Mesendoderm (in vitro differentiated cells): ENCODE measurements at regions not wholly inside any gene's neighbourhood (a gene's known extent, or its start where the extent isn't known, plus 50 kb on each side); places are given as distances from the start of the nearest gene placed in this dataset.

Source experiments
- DNase-seq: peaks from one replicate; pipeline ENCODE4 v3.0.0; 2013
- H2AK5ac ChIP-seq: 2 replicates; pipeline ENCODE4 v1.6.1; 2013; ENCODE audit warnings: low read length, inconsistent platforms
- H2BK120ac ChIP-seq: 2 replicates; pipeline ENCODE4 v1.6.1; 2013; ENCODE audit warnings: low read depth, mild to moderate bottlenecking, low read length, moderate library complexity, mixed read lengths
- H2BK15ac ChIP-seq: replicated peaks from 2 replicates; pipeline ENCODE4 v1.6.1; 2013; ENCODE audit warnings: low read depth, mild to moderate bottlenecking, moderate library complexity
- H2BK5ac ChIP-seq: 2 replicates; pipeline ENCODE4 v1.6.1; 2013; ENCODE audit warnings: low read length, inconsistent platforms
- H3K18ac ChIP-seq: 2 replicates; pipeline ENCODE4 v1.6.1; 2013; ENCODE audit warnings: mild to moderate bottlenecking, low read length, mixed read lengths
- H3K23ac ChIP-seq: one replicate; pipeline ENCODE4 v1.6.1; 2013; ENCODE audit warnings: low read length
- H3K27ac ChIP-seq: 2 replicates; pipeline ENCODE4 v1.5.1; 2013; ENCODE audit warnings: low read depth, mild to moderate bottlenecking, inconsistent platforms, low read length, moderate library complexity
- H3K27me3 ChIP-seq: 2 replicates; pipeline ENCODE4 v1.6.1; 2013; ENCODE audit warnings: low read length, control low read depth, mild to moderate bottlenecking, inconsistent platforms; ENCODE audit not compliant: insufficient read depth, poor library complexity
- H3K36me3 ChIP-seq: 2 replicates; pipeline ENCODE4 v1.6.1; 2013; ENCODE audit warnings: low read length, inconsistent platforms; ENCODE audit not compliant: control insufficient read depth, insufficient read depth
- H3K4ac ChIP-seq: one replicate; pipeline ENCODE4 v1.6.1; 2013; ENCODE audit warnings: low read depth, mild to moderate bottlenecking, low read length, moderate library complexity
- H3K4me1 ChIP-seq: 2 replicates; pipeline ENCODE4 v1.6.1; 2013; ENCODE audit warnings: low read depth, low read length, inconsistent platforms; ENCODE audit not compliant: control insufficient read depth
- H3K4me2 ChIP-seq: 2 replicates; pipeline ENCODE4 v1.6.1; 2013; ENCODE audit warnings: low read length
- H3K4me3 ChIP-seq: 2 replicates; pipeline ENCODE4 v1.5.1; 2013; ENCODE audit warnings: mild to moderate bottlenecking, low read length
- H3K56ac ChIP-seq: one replicate; pipeline ENCODE4 v1.6.1; 2013; ENCODE audit warnings: low read length
- H3K79me1 ChIP-seq: 2 replicates; pipeline ENCODE4 v1.6.1; 2013; ENCODE audit warnings: low read length, inconsistent platforms
- H3K79me2 ChIP-seq: 2 replicates; pipeline ENCODE4 v1.6.1; 2013; ENCODE audit warnings: mild to moderate bottlenecking, low read length; ENCODE audit not compliant: control insufficient read depth, insufficient read depth
- H3K9ac ChIP-seq: 2 replicates; pipeline ENCODE4 v1.6.1; 2013; ENCODE audit warnings: low read length, inconsistent platforms
- H4K5ac ChIP-seq: one replicate; pipeline ENCODE4 v1.6.1; 2013; ENCODE audit warnings: low read length
- H4K8ac ChIP-seq: one replicate; pipeline ENCODE4 v1.6.1; 2013; ENCODE audit warnings: low read depth, mild to moderate bottlenecking, control low read depth, low read length, moderate library complexity
- WGBS: extraction: QIAGEN DNeasy Blood & Tissue Kit; methylation state at CpG from one replicate; pipeline ENCODE4 v1.1.7; 2013; ENCODE audit warnings: low lambda C conversion rate, missing lambda C conversion rate; ENCODE audit not compliant: insufficient coverage; ENCODE audit errors: extremely low coverage; 5-methylcytosine and 5-hydroxymethylcytosine counted together

GRCh38 chr9:72471096-72471495, 50.3 kb upstream of the TMC1 start:
- no peak overlapping the region for H2BK5ac ChIP-seq
- no peak overlapping the region for H2BK15ac ChIP-seq

GRCh38 chr9:72467766-72468738, 53.4 kb upstream of the TMC1 start:
- no peak overlapping the region for H4K8ac ChIP-seq
- WGBS = no CpG with 5 or more reads among the region's 8 CpGs
- no peak overlapping the region for H3K27ac ChIP-seq

More at GRCh38 chr9:72471096-72471495, 50.3 kb upstream of the TMC1 start:
- no peak overlapping the region for H3K56ac ChIP-seq
- H3K27ac ChIP-seq = no peak overlapping the region
- no peak overlapping the region for H3K9ac ChIP-seq
- no peak overlapping the region for H3K4ac ChIP-seq
- H3K36me3 ChIP-seq = no peaks in the 10 kb centered on the region
- no peak overlapping the region for H3K4me3 ChIP-seq
- H3K23ac ChIP-seq = no peak overlapping the region
- H4K8ac ChIP-seq = no peak overlapping the region
- no peaks in the 10 kb centered on the region for H3K79me1 ChIP-seq
- H3K4me1 ChIP-seq = no peaks in the 10 kb centered on the region
- no peaks in the 10 kb centered on the region for H3K27me3 ChIP-seq
- WGBS = no CpG with 5 or more reads among the region's 2 CpGs
- no peak overlapping the region for H2BK120ac ChIP-seq
- no peak for DNase-seq
- H4K5ac ChIP-seq = no peak overlapping the region
- H3K18ac ChIP-seq = no peak overlapping the region
- H3K79me2 ChIP-seq = no peaks in the 10 kb centered on the region
- H2AK5ac ChIP-seq = no peak overlapping the region
- no peak overlapping the region for H3K4me2 ChIP-seq

GRCh38 chr9:72465593-72465984, 55.8 kb upstream of the TMC1 start:
- no peak overlapping the region for H3K4ac ChIP-seq
- H3K23ac ChIP-seq = no peak overlapping the region
- WGBS = no CpG with 5 or more reads among the region's 3 CpGs
- H2BK15ac ChIP-seq = no peak overlapping the region
- no peak overlapping the region for H3K4me2 ChIP-seq
- no peak overlapping the region for H2BK120ac ChIP-seq
- H3K4me3 ChIP-seq = no peak overlapping the region
- no peaks in the 10 kb centered on the region for H3K79me1 ChIP-seq
- no peak overlapping the region for H4K5ac ChIP-seq
- H4K8ac ChIP-seq = no peak overlapping the region
- no peak overlapping the region for H3K18ac ChIP-seq
- no peak overlapping the region for H2AK5ac ChIP-seq
- H3K79me2 ChIP-seq = no peaks in the 10 kb centered on the region
- no peaks in the 10 kb centered on the region for H3K27me3 ChIP-seq
- no peaks in the 10 kb centered on the region for H3K36me3 ChIP-seq
- no peak for DNase-seq
- no peak overlapping the region for H3K56ac ChIP-seq
- no peak overlapping the region for H3K9ac ChIP-seq
- no peak overlapping the region for H2BK5ac ChIP-seq
- no peaks in the 10 kb centered on the region for H3K4me1 ChIP-seq
- H3K27ac ChIP-seq = no peak overlapping the region

More at GRCh38 chr9:72467766-72468738, 53.4 kb upstream of the TMC1 start:
- Histone ChIP-seq H2BK15ac (no peak overlapping the region), H3K36me3 (no peaks in the 10 kb centered on the region), H3K4ac (no peak overlapping the region), H3K18ac (no peak overlapping the region), H3K4me1 (no peaks in the 10 kb centered on the region), H3K27me3 (no peaks in the 10 kb centered on the region), H3K56ac (no peak overlapping the region), H3K4me2 (no peak overlapping the region), H2BK120ac (no peak overlapping the region), H2AK5ac (no peak overlapping the region), H3K79me1 (no peaks in the 10 kb centered on the region), H2BK5ac (no peak overlapping the region), H3K79me2 (no peaks in the 10 kb centered on the region), H3K9ac (no peak overlapping the region), H3K4me3 (no peak overlapping the region), H4K5ac (no peak overlapping the region), H3K23ac (no peak overlapping the region)
- no peak for DNase-seq

GRCh38 chr9:72464857-72465592, 56.4 kb upstream of the TMC1 start:
- Histone ChIP-seq H3K79me1 (no peaks in the 10 kb centered on the region), H2BK5ac (no peak overlapping the region), H3K4me2 (no peak overlapping the region), H2BK15ac (no peak overlapping the region), H3K4me3 (no peak overlapping the region), H3K27me3 (no peaks in the 10 kb centered on the region), H3K23ac (no peak overlapping the region), H3K4me1 (no peaks in the 10 kb centered on the region), H4K5ac (no peak overlapping the region), H3K18ac (no peak overlapping the region), H3K27ac (no peak overlapping the region), H3K79me2 (no peaks in the 10 kb centered on the region), H3K56ac (no peak overlapping the region), H2BK120ac (no peak overlapping the region), H2AK5ac (no peak overlapping the region), H3K9ac (no peak overlapping the region), H4K8ac (no peak overlapping the region), H3K4ac (no peak overlapping the region), H3K36me3 (no peaks in the 10 kb centered on the region)
- no peak for DNase-seq
- WGBS = no CpG with 5 or more reads among the region's 9 CpGs

GRCh38 chr9:72462340-72462739, 59.1 kb upstream of the TMC1 start:
- WGBS = no CpG with 5 or more reads among the region's 2 CpGs
- Histone ChIP-seq H3K56ac (no peak overlapping the region), H2BK5ac (no peak overlapping the region), H3K36me3 (no peaks in the 10 kb centered on the region), H2BK15ac (no peak overlapping the region), H3K4ac (no peak overlapping the region), H3K9ac (no peak overlapping the region), H3K27ac (no peak overlapping the region), H4K8ac (no peak overlapping the region), H3K23ac (no peak overlapping the region), H4K5ac (no peak overlapping the region), H3K27me3 (no peaks in the 10 kb centered on the region), H3K4me1 (no peaks in the 10 kb centered on the region), H3K79me2 (no peaks in the 10 kb centered on the region), H3K79me1 (no peaks in the 10 kb centered on the region), H3K4me2 (no peak overlapping the region), H3K4me3 (no peak overlapping the region), H2BK120ac (no peak overlapping the region), H3K18ac (no peak overlapping the region), H2AK5ac (no peak overlapping the region)
- no peak for DNase-seq
